ENCODE measurements at regions not wholly inside any gene's neighbourhood (a gene's known extent, or its start where the extent isn't known, plus 50 kb on each side); places are given as distances from the start of the nearest gene placed in this dataset.

- no peak for FAIRE-seq
- no peak for DNase-seq (ENCODE audit: insufficient read length, low spot score)
- TF ChIP-seq CTCF (IDR thresholded peaks at IDR 0.05; ENCODE audit: insufficient read depth, missing control alignments), result no peak
Observed at GRCh38 chr1:209473025-209473424, 110.5 kb upstream of the CAMK1G start.

- FAIRE-seq (no peak), DNase-seq (ENCODE audit: insufficient read length, low spot score) (no peak)
- no peak for TF ChIP-seq CTCF (IDR thresholded peaks at IDR 0.05; ENCODE audit: insufficient read depth, missing control alignments)
Observed at GRCh38 chr1:209480345-209480744, 103.2 kb upstream of the CAMK1G start.

GRCh38 chr1:209483691-209484090 lies 99.8 kb upstream of the CAMK1G start:
- TF ChIP-seq CTCF (IDR thresholded peaks at IDR 0.05; ENCODE audit: insufficient read depth, missing control alignments), result no peak
- FAIRE-seq (no peak), DNase-seq (ENCODE audit: insufficient read length, low spot score) (no peak)

GRCh38 chr1:209484429-209484828 lies 99.1 kb upstream of the CAMK1G start:
- FAIRE-seq (no peak), DNase-seq (ENCODE audit: insufficient read length, low spot score) (no peak)
- no peak for TF ChIP-seq CTCF (IDR thresholded peaks at IDR 0.05; ENCODE audit: insufficient read depth, missing control alignments)

GRCh38 chr1:209485167-209485566 lies 98.3 kb upstream of the CAMK1G start:
- no peak for TF ChIP-seq CTCF (IDR thresholded peaks at IDR 0.05; ENCODE audit: insufficient read depth, missing control alignments)
- no peak for FAIRE-seq
- no peak for DNase-seq (ENCODE audit: insufficient read length, low spot score)

- DNase-seq (ENCODE audit: insufficient read length, low spot score) (no peak), FAIRE-seq (no peak)
- TF ChIP-seq CTCF (IDR thresholded peaks at IDR 0.05; ENCODE audit: insufficient read depth, missing control alignments), result no peak
Observed at GRCh38 chr1:209485751-209486150, 97.8 kb upstream of the CAMK1G start.

GRCh38 chr1:209486861-209487593 lies 96.5 kb upstream of the CAMK1G start:
- FAIRE-seq, result no peak
- no peak for DNase-seq (ENCODE audit: insufficient read length, low spot score)
- no peak for TF ChIP-seq CTCF (IDR thresholded peaks at IDR 0.05; ENCODE audit: insufficient read depth, missing control alignments)
